Neural progenitor cell (in vitro differentiated cells): ENCODE measurements at regions not wholly inside any gene's neighbourhood (a gene's known extent, or its start where the extent isn't known, plus 50 kb on each side); places are given as distances from the start of the nearest gene placed in this dataset.

Experiments
- DNase-seq: peaks from one replicate; pipeline ENCODE4 v3.0.0-alpha.2; 2016; ENCODE audit warnings: low spot score
- H2AFZ ChIP-seq: fragments of 200-600 bp; sonication (generic); replicated peaks from 2 replicates; pipeline ENCODE4 v1.6.1; 2016; ENCODE audit warnings: antibody characterized with exemption
- H3F3A ChIP-seq: fragments of 200-600 bp; sonication (generic); 2 replicates; pipeline ENCODE4 v1.6.1; 2016; ENCODE audit warnings: antibody characterized with exemption, low read depth
- H3K27ac ChIP-seq: fragments of 200-600 bp; sonication (generic); 2 replicates; pipeline ENCODE4 v1.5.1; 2016; ENCODE audit warnings: mild to moderate bottlenecking
- H3K27me3 ChIP-seq: fragments of 200-600 bp; sonication (generic); 2 replicates; pipeline ENCODE4 v1.6.1; 2016; ENCODE audit warnings: mild to moderate bottlenecking, moderate library complexity
- H3K36me3 ChIP-seq: fragments of 200-600 bp; sonication (generic); 2 replicates; pipeline ENCODE4 v1.5.1; 2016
- H3K4me1 ChIP-seq: fragments of 200-600 bp; sonication (generic); 2 replicates; pipeline ENCODE4 v1.6.1; 2016; ENCODE audit warnings: mixed run types
- H3K4me2 ChIP-seq: fragments of 200-600 bp; sonication (generic); 2 replicates; pipeline ENCODE4 v1.6.1; 2016
- H3K4me3 ChIP-seq: fragments of 200-600 bp; sonication (generic); 2 replicates; pipeline ENCODE4 v1.5.1; 2016
- H3K79me2 ChIP-seq: fragments of 200-600 bp; sonication (generic); 2 replicates; pipeline ENCODE4 v1.6.1; 2016; ENCODE audit warnings: low read depth
- H3K9ac ChIP-seq: fragments of 200-600 bp; sonication (generic); 2 replicates; pipeline ENCODE4 v1.6.1; 2016
- H3K9me3 ChIP-seq: fragments of 200-600 bp; sonication (generic); 2 replicates; pipeline ENCODE4 v1.5.1; 2016; ENCODE audit warnings: low read depth
- H4K20me1 ChIP-seq: fragments of 200-600 bp; sonication (generic); 2 replicates; pipeline ENCODE4 v1.6.1; 2016; ENCODE audit warnings: low read depth
- H3K27ac Mint-ChIP-seq: 3 replicates; pipeline ENCODE4 v1.8.0; 2021; ENCODE audit warnings: mixed read lengths
- H3K27me3 Mint-ChIP-seq: 2 replicates; pipeline ENCODE4 v1.8.0; 2022; ENCODE audit warnings: low read depth, mild to moderate bottlenecking, inconsistent platforms, moderate library complexity, mixed read lengths; ENCODE audit not compliant: insufficient read depth
- H3K36me3 Mint-ChIP-seq: 3 replicates; pipeline ENCODE4 v1.8.0; 2021; ENCODE audit warnings: mixed read lengths
- H3K4me1 Mint-ChIP-seq: 3 replicates; pipeline ENCODE4 v1.8.0; 2021; ENCODE audit warnings: mixed read lengths
- H3K4me3 Mint-ChIP-seq: 3 replicates; pipeline ENCODE4 v1.8.0; 2021; ENCODE audit warnings: mild to moderate bottlenecking, moderate library complexity, mixed read lengths
- H3K9me3 Mint-ChIP-seq: 3 replicates; pipeline ENCODE4 v1.8.0; 2020; ENCODE audit warnings: mixed read lengths
- CTCF ChIP-seq: fragments of 200-600 bp; sonication (generic); IDR thresholded peaks from 2 replicates; pipeline ENCODE4 v1.5.1; 2017; ENCODE audit warnings: antibody characterized with exemption, mild to moderate bottlenecking
- EZH2 ChIP-seq: fragments of 200-600 bp; sonication (generic); IDR thresholded peaks from 2 replicates; pipeline ENCODE4 v1.6.1; 2017; ENCODE audit warnings: antibody characterized with exemption, mild to moderate bottlenecking, moderate library complexity
- EZH2phosphoT487 ChIP-seq: fragments of 200-600 bp; sonication (generic); IDR thresholded peaks from 2 replicates; pipeline ENCODE4 v1.6.1; 2017; ENCODE audit warnings: antibody characterized with exemption

DNA sequence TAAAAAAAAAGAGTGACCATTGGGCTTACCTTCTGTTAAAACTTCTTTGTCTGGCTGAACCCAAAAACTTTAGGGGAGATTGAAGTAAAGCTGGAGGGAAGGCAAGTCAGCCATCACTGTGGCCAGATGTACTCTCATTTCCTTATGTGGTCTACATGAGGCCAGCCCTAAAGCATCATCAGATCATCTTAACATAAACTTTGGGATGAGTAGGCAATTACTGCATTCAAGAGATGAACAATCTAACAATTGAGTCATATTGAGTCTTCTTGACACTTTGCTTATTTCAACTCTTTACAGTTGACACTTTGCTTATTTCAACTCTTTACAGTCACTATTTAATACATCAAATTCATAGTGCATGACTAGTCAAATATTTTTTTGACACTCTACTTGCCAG is 155.6 kb downstream of the QPCT start:
- H3K4me1 Mint-ChIP-seq = no peaks in the 10 kb centered on the region
- Histone ChIP-seq H2AFZ (no peak overlapping the region), H3K4me1 (no peaks in the 10 kb centered on the region), H3K27ac (no peak overlapping the region), H3K4me2 (no peak overlapping the region), H4K20me1 (no peaks in the 10 kb centered on the region), H3K9ac (no peak overlapping the region), H3K9me3 (no peaks in the 10 kb centered on the region), H3F3A (no peaks in the 10 kb centered on the region), H3K27me3 (no peaks in the 10 kb centered on the region), H3K4me3 (no peak overlapping the region), H3K36me3 (no peaks in the 10 kb centered on the region), H3K79me2 (no peaks in the 10 kb centered on the region)
- no peaks in the 10 kb centered on the region for H3K36me3 Mint-ChIP-seq
- H3K27me3 Mint-ChIP-seq = peaks cover 2% of the 10 kb centered on the region
- no peak for DNase-seq
- H3K27ac Mint-ChIP-seq = no peak overlapping the region
- no peak overlapping the region for H3K4me3 Mint-ChIP-seq
- no peak for TF ChIP-seq CTCF
- TF ChIP-seq EZH2 = no peak
- no peak for TF ChIP-seq EZH2phosphoT487
- peaks cover 9% of the 10 kb centered on the region for H3K9me3 Mint-ChIP-seq

DNA sequence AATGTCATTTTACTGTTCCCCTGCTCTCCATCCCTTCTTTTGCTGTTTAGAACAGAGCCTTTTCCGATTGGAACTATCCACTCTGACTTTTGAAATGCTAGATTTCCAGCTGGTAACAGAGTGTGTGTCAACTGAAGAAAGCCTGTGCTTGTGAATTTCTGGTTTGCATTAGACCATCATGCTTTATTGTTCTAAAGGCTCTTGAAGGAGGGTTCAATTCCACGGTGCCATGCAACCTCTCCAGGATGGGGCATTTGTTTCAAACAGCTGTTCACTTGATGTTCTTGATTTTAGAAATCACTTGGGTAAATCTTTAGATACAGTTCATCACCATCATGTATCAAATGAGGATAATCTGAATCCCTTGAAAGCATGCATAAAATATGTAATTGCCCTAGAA is 156.7 kb downstream of the QPCT start:
- no peaks in the 10 kb centered on the region for H3K27me3 ChIP-seq
- no peak overlapping the region for H3K4me3 ChIP-seq
- H3K4me2 ChIP-seq = no peak overlapping the region
- H3K4me1 Mint-ChIP-seq = no peaks in the 10 kb centered on the region
- no peak for DNase-seq
- no peak overlapping the region for H3K4me3 Mint-ChIP-seq
- no peaks in the 10 kb centered on the region for H3K79me2 ChIP-seq
- no peak overlapping the region for H3K9ac ChIP-seq
- H3F3A ChIP-seq = no peaks in the 10 kb centered on the region
- no peak for TF ChIP-seq CTCF
- TF ChIP-seq EZH2phosphoT487 = no peak
- TF ChIP-seq EZH2 = no peak
- H3K27ac ChIP-seq = no peak overlapping the region
- no peaks in the 10 kb centered on the region for H3K4me1 ChIP-seq
- no peaks in the 10 kb centered on the region for H3K36me3 Mint-ChIP-seq
- H3K27me3 Mint-ChIP-seq = peaks cover 2% of the 10 kb centered on the region
- H3K9me3 Mint-ChIP-seq = peaks cover 4% of the 10 kb centered on the region
- H4K20me1 ChIP-seq = no peaks in the 10 kb centered on the region
- H3K36me3 ChIP-seq = no peaks in the 10 kb centered on the region
- H3K27ac Mint-ChIP-seq = no peak overlapping the region
- H2AFZ ChIP-seq = no peak overlapping the region
- H3K9me3 ChIP-seq = no peaks in the 10 kb centered on the region

GRCh38 chr2:37506407-37507050 is 162.1 kb downstream of the QPCT start:
- Histone ChIP-seq H2AFZ (no peak overlapping the region), H3K9ac (no peak overlapping the region)
- no peak overlapping the region for H3K27ac Mint-ChIP-seq

More at GRCh38 chr2:37506407-37507050, 162.1 kb downstream of the QPCT start:
- Histone ChIP-seq H4K20me1 (no peaks in the 10 kb centered on the region), H3K4me3 (no peak overlapping the region), H3K9me3 (no peaks in the 10 kb centered on the region), H3K4me2 (no peak overlapping the region), H3K36me3 (no peaks in the 10 kb centered on the region), H3K79me2 (no peaks in the 10 kb centered on the region), H3F3A (no peaks in the 10 kb centered on the region), H3K27ac (no peak overlapping the region), H3K27me3 (no peaks in the 10 kb centered on the region), H3K4me1 (peaks cover 5% of the 10 kb centered on the region)
- DNase-seq = no peak
- Mint-ChIP-seq H3K4me3 (no peak overlapping the region), H3K4me1 (peaks cover 3% of the 10 kb centered on the region), H3K9me3 (no peaks in the 10 kb centered on the region), H3K36me3 (no peaks in the 10 kb centered on the region), H3K27me3 (peaks cover 2% of the 10 kb centered on the region)
- no peak for TF ChIP-seq EZH2
- no peak for TF ChIP-seq EZH2phosphoT487
- no peak for TF ChIP-seq CTCF
